GM23338 (cell line): ENCODE measurements at regions not wholly inside any gene's neighbourhood (a gene's known extent, or its start where the extent isn't known, plus 50 kb on each side); places are given as distances from the start of the nearest gene placed in this dataset.

Source experiments
- ATAC-seq: fragments of 200-7000 bp; cut with Tn5 transposase; 3 replicates; pipeline ENCODE4 v1.9.1; 2020
- DNase-seq: peaks from one replicate; pipeline ENCODE4 v3.0.0-alpha.2; 2015; ENCODE audit warnings: low spot score
- H2AFZ ChIP-seq: fragments of 200-600 bp; sonication (generic); 2 replicates; pipeline ENCODE4 v1.8.0; 2016; ENCODE audit warnings: antibody characterized with exemption, mild to moderate bottlenecking, moderate library complexity
- H3F3A ChIP-seq: fragments of 200-600 bp; sonication (generic); replicated peaks from 2 replicates; pipeline ENCODE4 v1.8.0; 2017; ENCODE audit warnings: antibody characterized with exemption, mixed run types, low read depth
- H3K27ac ChIP-seq: fragments of 200-600 bp; sonication (generic); 2 replicates; pipeline ENCODE4 v1.6.1; 2016; ENCODE audit warnings: low read depth
- H3K27me3 ChIP-seq: fragments of 200-600 bp; sonication (generic); 2 replicates; pipeline ENCODE4 v1.8.0; 2016; ENCODE audit warnings: mild to moderate bottlenecking, mixed run types, moderate library complexity; ENCODE audit not compliant: insufficient read depth
- H3K36me3 ChIP-seq: fragments of 200-600 bp; sonication (generic); 2 replicates; pipeline ENCODE4 v1.8.0; 2016; ENCODE audit warnings: mild to moderate bottlenecking; ENCODE audit not compliant: insufficient read depth
- H3K4me1 ChIP-seq: fragments of 200-600 bp; sonication (generic); 2 replicates; pipeline ENCODE4 v1.8.0; 2016; ENCODE audit warnings: mild to moderate bottlenecking, moderate library complexity; ENCODE audit not compliant: insufficient read depth
- H3K4me2 ChIP-seq: fragments of 200-600 bp; sonication (generic); 2 replicates; pipeline ENCODE4 v1.7.1; 2017; ENCODE audit warnings: mixed run types
- H3K4me3 ChIP-seq: fragments of 200-600 bp; sonication (generic); 2 replicates; pipeline ENCODE4 v1.6.1; 2016; ENCODE audit warnings: mixed run types
- H3K79me2 ChIP-seq: fragments of 200-600 bp; sonication (generic); replicated peaks from 2 replicates; pipeline ENCODE4 v1.8.0; 2017; ENCODE audit warnings: mild to moderate bottlenecking; ENCODE audit not compliant: insufficient read depth
- H3K9me2 ChIP-seq: fragments of 200-600 bp; sonication (generic); 2 replicates; pipeline ENCODE4 v1.8.0; 2017; ENCODE audit not compliant: insufficient read depth
- H4K20me1 ChIP-seq: fragments of 200-600 bp; sonication (generic); replicated peaks from 2 replicates; pipeline ENCODE4 v1.8.0; 2017; ENCODE audit warnings: mild to moderate bottlenecking; ENCODE audit not compliant: insufficient read depth
- H3K27ac Mint-ChIP-seq: 2 replicates; pipeline ENCODE4 v1.8.0; 2020; ENCODE audit warnings: inconsistent platforms, mild to moderate bottlenecking, moderate library complexity, mixed read lengths
- H3K27me3 Mint-ChIP-seq: 3 replicates; pipeline ENCODE4 v1.8.0; 2022; ENCODE audit warnings: low read depth, mild to moderate bottlenecking, moderate library complexity, mixed read lengths, inconsistent platforms; ENCODE audit not compliant: insufficient read depth, poor library complexity
- H3K36me3 Mint-ChIP-seq: 3 replicates; pipeline ENCODE4 v1.8.0; 2021; ENCODE audit warnings: low read depth, mild to moderate bottlenecking, inconsistent platforms, moderate library complexity, mixed read lengths
- H3K4me1 Mint-ChIP-seq: 3 replicates; pipeline ENCODE4 v1.8.0; 2020; ENCODE audit warnings: mild to moderate bottlenecking, inconsistent platforms, mixed read lengths
- H3K4me3 Mint-ChIP-seq: 3 replicates; pipeline ENCODE4 v1.8.0; 2021; ENCODE audit warnings: moderate library complexity, mild to moderate bottlenecking, inconsistent platforms, mixed read lengths
- H3K9me3 Mint-ChIP-seq: 3 replicates; pipeline ENCODE4 v1.8.0; 2020; ENCODE audit warnings: moderate library complexity, mild to moderate bottlenecking, inconsistent platforms, mixed read lengths
- CREB1 ChIP-seq: fragments of 250-450 bp; sonication (Bioruptor Pico); IDR thresholded peaks from 2 replicates; pipeline ENCODE4 v1.5.0; 2020; ENCODE audit warnings: low read depth, mild to moderate bottlenecking, moderate library complexity
- EZH2 ChIP-seq: fragments of 200-600 bp; sonication (generic); IDR thresholded peaks from one replicate; pipeline ENCODE4 v1.8.0; 2017; ENCODE audit warnings: antibody characterized with exemption, mild to moderate bottlenecking, low read depth; ENCODE audit not compliant: unreplicated experiment
- EZH2phosphoT487 ChIP-seq: fragments of 200-600 bp; sonication (generic); IDR thresholded peaks from one replicate; pipeline ENCODE4 v1.8.1; 2018; ENCODE audit warnings: antibody characterized with exemption; ENCODE audit not compliant: unreplicated experiment
- JUNB ChIP-seq: IDR thresholded peaks from one replicate; pipeline ENCODE4 v1.6.1; 2016; ENCODE audit warnings: antibody characterized with exemption; ENCODE audit not compliant: unreplicated experiment
- NANOG ChIP-seq: IDR thresholded peaks from 2 replicates; pipeline ENCODE4 v1.6.1; 2016; ENCODE audit warnings: antibody characterized with exemption, borderline replicate concordance
- POLR2AphosphoS5 ChIP-seq: IDR thresholded peaks from 2 replicates; pipeline ENCODE4 v1.6.1; 2016; ENCODE audit warnings: antibody characterized with exemption, low read depth
- STAT1 ChIP-seq: IDR thresholded peaks from one replicate; pipeline ENCODE4 v1.6.1; 2016; ENCODE audit warnings: antibody characterized with exemption; ENCODE audit not compliant: unreplicated experiment
- ZNF114 ChIP-seq: fragments of 250-450 bp; sonication (Bioruptor Pico); IDR thresholded peaks from 2 replicates; pipeline ENCODE4 v1.5.0; 2020; ENCODE audit warnings: mild to moderate bottlenecking, moderate library complexity
- ZNF331 ChIP-seq: fragments of 250-450 bp; sonication (Bioruptor Pico); IDR thresholded peaks from 2 replicates; pipeline ENCODE4 v1.5.0; 2020; ENCODE audit warnings: low read depth, mild to moderate bottlenecking, moderate library complexity
- TF ChIP-seq, protein P1 (sequence below), 2 experiments: fragments of 200-600 bp in 1 of 2; sonication (generic) in 1 of 2; conservative IDR thresholded peaks; 2 replicates each; pipeline versions ENCODE4 v1.5.1 to v1.6.1; 2016 to 2017; ENCODE audit warnings: antibody characterized with exemption in 2 of 2, low read depth in 2 of 2, mild to moderate bottlenecking in 2 of 2, moderate library complexity in 1 of 2
- TF ChIP-seq, protein P2 (sequence below): fragments of 250-450 bp; sonication (Bioruptor Pico); IDR thresholded peaks from 2 replicates; pipeline ENCODE4 v1.5.0; 2020; ENCODE audit warnings: mild to moderate bottlenecking, moderate library complexity
- TF ChIP-seq, protein P3 (sequence below): IDR thresholded peaks from one replicate; pipeline ENCODE4 v1.6.1; 2018; ENCODE audit warnings: antibody characterized with exemption; ENCODE audit not compliant: unreplicated experiment
- TF ChIP-seq, protein P4 (sequence below): IDR thresholded peaks from 2 replicates; pipeline ENCODE4 v1.6.1; 2016; ENCODE audit warnings: antibody characterized with exemption

DNA sequence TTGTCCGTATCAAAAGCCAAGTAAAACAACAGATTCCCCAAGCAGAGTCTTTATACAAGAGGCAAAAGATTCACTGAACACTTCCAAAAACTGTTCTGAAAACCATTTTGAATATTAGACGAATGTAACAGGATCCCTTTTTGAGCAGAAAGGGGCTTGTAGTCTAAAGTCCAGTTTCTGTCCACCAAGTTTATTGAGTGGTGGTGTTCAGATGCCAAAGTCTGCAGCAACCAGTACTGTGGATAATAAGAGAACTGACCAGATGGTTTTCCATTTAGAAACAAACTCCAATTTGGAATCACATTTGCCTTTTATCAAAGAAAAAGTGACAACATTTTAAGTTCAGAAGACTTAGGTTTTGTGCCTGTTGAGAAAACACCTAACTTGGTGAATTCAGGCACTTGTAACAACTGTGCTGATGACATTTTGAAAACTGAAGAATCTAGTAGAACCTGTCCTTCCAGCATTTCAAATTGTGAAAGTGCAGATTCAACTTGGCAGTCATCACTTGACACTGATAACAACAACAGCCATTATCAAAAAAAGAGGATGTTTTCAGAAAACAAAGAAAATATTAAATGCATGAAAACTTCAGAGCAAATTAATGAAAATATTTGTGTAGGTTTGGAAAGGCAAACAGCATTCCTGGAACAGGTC is 217.1 kb downstream of the CSNK2A3 start:
- Mint-ChIP-seq H3K4me3 (no peak overlapping the region), H3K9me3 (no peaks in the 10 kb centered on the region), H3K27me3 (no peaks in the 10 kb centered on the region), H3K36me3 (no peaks in the 10 kb centered on the region), H3K4me1 (peaks cover 12% of the 10 kb centered on the region; the same call in 2 of the 3 replicates), H3K27ac (no peak overlapping the region)
- Histone ChIP-seq H3K4me2 (no peak overlapping the region), H3K4me1 (no peaks in the 10 kb centered on the region), H3K27me3 (no peaks in the 10 kb centered on the region), H3K27ac (no peak overlapping the region), H3K4me3 (no peak overlapping the region), H2AFZ (no peak overlapping the region), H3K36me3 (no peaks in the 10 kb centered on the region), H4K20me1 (no peaks in the 10 kb centered on the region), H3K79me2 (no peaks in the 10 kb centered on the region), H3F3A (no peaks in the 10 kb centered on the region), H3K9me2 (no peaks in the 10 kb centered on the region)
- ATAC-seq: no peak
- peak; percentile 34 for DNase-seq
- TF ChIP-seq NANOG (no peak), POLR2AphosphoS5 (no peak), ZNF114 (CRISPR knock-in tag) (no peak), EZH2phosphoT487 (no peak), JUNB (no peak), EZH2 (no peak), STAT1 (no peak), CREB1 (CRISPR knock-in tag) (no peak), ZNF331 (CRISPR knock-in tag) (no peak)
- TF ChIP-seq, protein P1, sequence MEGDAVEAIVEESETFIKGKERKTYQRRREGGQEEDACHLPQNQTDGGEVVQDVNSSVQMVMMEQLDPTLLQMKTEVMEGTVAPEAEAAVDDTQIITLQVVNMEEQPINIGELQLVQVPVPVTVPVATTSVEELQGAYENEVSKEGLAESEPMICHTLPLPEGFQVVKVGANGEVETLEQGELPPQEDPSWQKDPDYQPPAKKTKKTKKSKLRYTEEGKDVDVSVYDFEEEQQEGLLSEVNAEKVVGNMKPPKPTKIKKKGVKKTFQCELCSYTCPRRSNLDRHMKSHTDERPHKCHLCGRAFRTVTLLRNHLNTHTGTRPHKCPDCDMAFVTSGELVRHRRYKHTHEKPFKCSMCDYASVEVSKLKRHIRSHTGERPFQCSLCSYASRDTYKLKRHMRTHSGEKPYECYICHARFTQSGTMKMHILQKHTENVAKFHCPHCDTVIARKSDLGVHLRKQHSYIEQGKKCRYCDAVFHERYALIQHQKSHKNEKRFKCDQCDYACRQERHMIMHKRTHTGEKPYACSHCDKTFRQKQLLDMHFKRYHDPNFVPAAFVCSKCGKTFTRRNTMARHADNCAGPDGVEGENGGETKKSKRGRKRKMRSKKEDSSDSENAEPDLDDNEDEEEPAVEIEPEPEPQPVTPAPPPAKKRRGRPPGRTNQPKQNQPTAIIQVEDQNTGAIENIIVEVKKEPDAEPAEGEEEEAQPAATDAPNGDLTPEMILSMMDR (conservative IDR thresholded peaks at IDR 0.05; ENCODE audit: low read depth in 2 of 2): no peak
- TF ChIP-seq, protein P2, sequence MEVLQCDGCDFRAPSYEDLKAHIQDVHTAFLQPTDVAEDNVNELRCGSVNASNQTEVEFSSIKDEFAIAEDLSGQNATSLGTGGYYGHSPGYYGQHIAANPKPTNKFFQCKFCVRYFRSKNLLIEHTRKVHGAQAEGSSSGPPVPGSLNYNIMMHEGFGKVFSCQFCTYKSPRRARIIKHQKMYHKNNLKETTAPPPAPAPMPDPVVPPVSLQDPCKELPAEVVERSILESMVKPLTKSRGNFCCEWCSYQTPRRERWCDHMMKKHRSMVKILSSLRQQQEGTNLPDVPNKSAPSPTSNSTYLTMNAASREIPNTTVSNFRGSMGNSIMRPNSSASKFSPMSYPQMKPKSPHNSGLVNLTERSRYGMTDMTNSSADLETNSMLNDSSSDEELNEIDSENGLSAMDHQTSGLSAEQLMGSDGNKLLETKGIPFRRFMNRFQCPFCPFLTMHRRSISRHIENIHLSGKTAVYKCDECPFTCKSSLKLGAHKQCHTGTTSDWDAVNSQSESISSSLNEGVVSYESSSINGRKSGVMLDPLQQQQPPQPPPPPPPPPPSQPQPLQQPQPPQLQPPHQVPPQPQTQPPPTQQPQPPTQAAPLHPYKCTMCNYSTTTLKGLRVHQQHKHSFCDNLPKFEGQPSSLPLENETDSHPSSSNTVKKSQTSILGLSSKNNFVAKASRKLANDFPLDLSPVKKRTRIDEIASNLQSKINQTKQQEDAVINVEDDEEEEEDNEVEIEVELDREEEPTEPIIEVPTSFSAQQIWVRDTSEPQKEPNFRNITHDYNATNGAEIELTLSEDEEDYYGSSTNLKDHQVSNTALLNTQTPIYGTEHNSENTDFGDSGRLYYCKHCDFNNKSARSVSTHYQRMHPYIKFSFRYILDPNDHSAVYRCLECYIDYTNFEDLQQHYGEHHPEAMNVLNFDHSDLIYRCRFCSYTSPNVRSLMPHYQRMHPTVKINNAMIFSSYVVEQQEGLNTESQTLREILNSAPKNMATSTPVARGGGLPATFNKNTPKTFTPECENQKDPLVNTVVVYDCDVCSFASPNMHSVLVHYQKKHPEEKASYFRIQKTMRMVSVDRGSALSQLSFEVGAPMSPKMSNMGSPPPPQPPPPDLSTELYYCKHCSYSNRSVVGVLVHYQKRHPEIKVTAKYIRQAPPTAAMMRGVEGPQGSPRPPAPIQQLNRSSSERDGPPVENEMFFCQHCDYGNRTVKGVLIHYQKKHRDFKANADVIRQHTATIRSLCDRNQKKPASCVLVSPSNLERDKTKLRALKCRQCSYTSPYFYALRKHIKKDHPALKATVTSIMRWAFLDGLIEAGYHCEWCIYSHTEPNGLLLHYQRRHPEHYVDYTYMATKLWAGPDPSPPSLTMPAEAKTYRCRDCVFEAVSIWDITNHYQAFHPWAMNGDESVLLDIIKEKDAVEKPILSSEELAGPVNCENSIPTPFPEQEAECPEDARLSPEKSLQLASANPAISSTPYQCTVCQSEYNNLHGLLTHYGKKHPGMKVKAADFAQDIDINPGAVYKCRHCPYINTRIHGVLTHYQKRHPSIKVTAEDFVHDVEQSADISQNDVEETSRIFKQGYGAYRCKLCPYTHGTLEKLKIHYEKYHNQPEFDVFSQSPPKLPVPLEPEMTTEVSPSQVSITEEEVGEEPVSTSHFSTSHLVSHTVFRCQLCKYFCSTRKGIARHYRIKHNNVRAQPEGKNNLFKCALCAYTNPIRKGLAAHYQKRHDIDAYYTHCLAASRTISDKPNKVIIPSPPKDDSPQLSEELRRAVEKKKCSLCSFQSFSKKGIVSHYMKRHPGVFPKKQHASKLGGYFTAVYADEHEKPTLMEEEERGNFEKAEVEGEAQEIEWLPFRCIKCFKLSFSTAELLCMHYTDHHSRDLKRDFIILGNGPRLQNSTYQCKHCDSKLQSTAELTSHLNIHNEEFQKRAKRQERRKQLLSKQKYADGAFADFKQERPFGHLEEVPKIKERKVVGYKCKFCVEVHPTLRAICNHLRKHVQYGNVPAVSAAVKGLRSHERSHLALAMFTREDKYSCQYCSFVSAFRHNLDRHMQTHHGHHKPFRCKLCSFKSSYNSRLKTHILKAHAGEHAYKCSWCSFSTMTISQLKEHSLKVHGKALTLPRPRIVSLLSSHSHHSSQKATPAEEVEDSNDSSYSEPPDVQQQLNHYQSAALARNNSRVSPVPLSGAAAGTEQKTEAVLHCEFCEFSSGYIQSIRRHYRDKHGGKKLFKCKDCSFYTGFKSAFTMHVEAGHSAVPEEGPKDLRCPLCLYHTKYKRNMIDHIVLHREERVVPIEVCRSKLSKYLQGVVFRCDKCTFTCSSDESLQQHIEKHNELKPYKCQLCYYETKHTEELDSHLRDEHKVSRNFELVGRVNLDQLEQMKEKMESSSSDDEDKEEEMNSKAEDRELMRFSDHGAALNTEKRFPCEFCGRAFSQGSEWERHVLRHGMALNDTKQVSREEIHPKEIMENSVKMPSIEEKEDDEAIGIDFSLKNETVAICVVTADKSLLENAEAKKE (CRISPR knock-in tag): no peak
- TF ChIP-seq, protein P3, sequence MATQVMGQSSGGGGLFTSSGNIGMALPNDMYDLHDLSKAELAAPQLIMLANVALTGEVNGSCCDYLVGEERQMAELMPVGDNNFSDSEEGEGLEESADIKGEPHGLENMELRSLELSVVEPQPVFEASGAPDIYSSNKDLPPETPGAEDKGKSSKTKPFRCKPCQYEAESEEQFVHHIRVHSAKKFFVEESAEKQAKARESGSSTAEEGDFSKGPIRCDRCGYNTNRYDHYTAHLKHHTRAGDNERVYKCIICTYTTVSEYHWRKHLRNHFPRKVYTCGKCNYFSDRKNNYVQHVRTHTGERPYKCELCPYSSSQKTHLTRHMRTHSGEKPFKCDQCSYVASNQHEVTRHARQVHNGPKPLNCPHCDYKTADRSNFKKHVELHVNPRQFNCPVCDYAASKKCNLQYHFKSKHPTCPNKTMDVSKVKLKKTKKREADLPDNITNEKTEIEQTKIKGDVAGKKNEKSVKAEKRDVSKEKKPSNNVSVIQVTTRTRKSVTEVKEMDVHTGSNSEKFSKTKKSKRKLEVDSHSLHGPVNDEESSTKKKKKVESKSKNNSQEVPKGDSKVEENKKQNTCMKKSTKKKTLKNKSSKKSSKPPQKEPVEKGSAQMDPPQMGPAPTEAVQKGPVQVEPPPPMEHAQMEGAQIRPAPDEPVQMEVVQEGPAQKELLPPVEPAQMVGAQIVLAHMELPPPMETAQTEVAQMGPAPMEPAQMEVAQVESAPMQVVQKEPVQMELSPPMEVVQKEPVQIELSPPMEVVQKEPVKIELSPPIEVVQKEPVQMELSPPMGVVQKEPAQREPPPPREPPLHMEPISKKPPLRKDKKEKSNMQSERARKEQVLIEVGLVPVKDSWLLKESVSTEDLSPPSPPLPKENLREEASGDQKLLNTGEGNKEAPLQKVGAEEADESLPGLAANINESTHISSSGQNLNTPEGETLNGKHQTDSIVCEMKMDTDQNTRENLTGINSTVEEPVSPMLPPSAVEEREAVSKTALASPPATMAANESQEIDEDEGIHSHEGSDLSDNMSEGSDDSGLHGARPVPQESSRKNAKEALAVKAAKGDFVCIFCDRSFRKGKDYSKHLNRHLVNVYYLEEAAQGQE: no peak
- TF ChIP-seq, protein P4, sequence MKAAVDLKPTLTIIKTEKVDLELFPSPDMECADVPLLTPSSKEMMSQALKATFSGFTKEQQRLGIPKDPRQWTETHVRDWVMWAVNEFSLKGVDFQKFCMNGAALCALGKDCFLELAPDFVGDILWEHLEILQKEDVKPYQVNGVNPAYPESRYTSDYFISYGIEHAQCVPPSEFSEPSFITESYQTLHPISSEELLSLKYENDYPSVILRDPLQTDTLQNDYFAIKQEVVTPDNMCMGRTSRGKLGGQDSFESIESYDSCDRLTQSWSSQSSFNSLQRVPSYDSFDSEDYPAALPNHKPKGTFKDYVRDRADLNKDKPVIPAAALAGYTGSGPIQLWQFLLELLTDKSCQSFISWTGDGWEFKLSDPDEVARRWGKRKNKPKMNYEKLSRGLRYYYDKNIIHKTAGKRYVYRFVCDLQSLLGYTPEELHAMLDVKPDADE: no peak
